Keratinocyte (primary cell): ENCODE measurements at regions not wholly inside any gene's neighbourhood (a gene's known extent, or its start where the extent isn't known, plus 50 kb on each side); places are given as distances from the start of the nearest gene placed in this dataset.

Experiments
- DNase-seq: peaks from one replicate; pipeline ENCODE4 v3.0.0-alpha.2; 2011; ENCODE audit warnings: low read depth, missing footprints, low spot score
- FAIRE-seq: peaks from 2 replicates; lab custom pipeline; 2011; peaks lifted over from hg19 to GRCh38; lab: Jason Lieb, UNC
- H2AFZ ChIP-seq: 2 replicates; pipeline ENCODE4 v1.6.0; 2012; ENCODE audit warnings: low read length, control low read depth, inconsistent platforms; ENCODE audit not compliant: control insufficient read depth
- H3K27ac ChIP-seq: 2 replicates; pipeline ENCODE4 v1.5.1; 2011; ENCODE audit warnings: low read length; ENCODE audit not compliant: control insufficient read depth, insufficient read depth
- H3K27me3 ChIP-seq: 3 replicates; pipeline ENCODE4 v1.6.0; 2011; ENCODE audit warnings: low read length; ENCODE audit not compliant: control insufficient read depth, insufficient read depth; ENCODE audit errors: extremely low read depth
- H3K36me3 ChIP-seq, 2 experiments: 2 replicates in 1 of 2; 3 replicates in 1 of 2; pipeline ENCODE4 v1.5.1; 2011; ENCODE audit warnings: low read length in 2 of 2, mild to moderate bottlenecking in 1 of 2; ENCODE audit not compliant: control insufficient read depth in 2 of 2, insufficient read depth in 2 of 2; ENCODE audit errors: extremely low read depth in 1 of 2
- H3K4me1 ChIP-seq: 3 replicates; pipeline ENCODE4 v1.5.1; 2011; ENCODE audit warnings: low read length; ENCODE audit not compliant: control insufficient read depth, insufficient read depth; ENCODE audit errors: extremely low read depth
- H3K4me2 ChIP-seq: 3 replicates; pipeline ENCODE4 v1.6.0; 2011; ENCODE audit warnings: low read depth, low read length; ENCODE audit not compliant: control insufficient read depth, insufficient read depth; ENCODE audit errors: extremely low read depth
- H3K4me3 ChIP-seq, 3 experiments: fragments of 200-600 bp in 1 of 3; sonication (generic) in 1 of 3; 2 replicates in 2 of 3; 3 replicates in 1 of 3; pipeline ENCODE4 v1.5.1; 2011 to 2016; ENCODE audit warnings: low read length in 3 of 3, mild to moderate bottlenecking in 3 of 3, control low read depth in 2 of 3, inconsistent platforms in 1 of 3, low read depth in 1 of 3, mixed read lengths in 1 of 3, mixed run types in 1 of 3, moderate library complexity in 1 of 3; ENCODE audit not compliant: control insufficient read depth in 2 of 3, insufficient read depth in 2 of 3; ENCODE audit errors: extremely low read depth in 1 of 3
- H3K79me2 ChIP-seq: 2 replicates; pipeline ENCODE4 v1.6.0; 2012; ENCODE audit warnings: low read length; ENCODE audit not compliant: control insufficient read depth, insufficient read depth
- H3K9ac ChIP-seq: 3 replicates; pipeline ENCODE4 v1.6.0; 2011; ENCODE audit warnings: low read length; ENCODE audit not compliant: control insufficient read depth, insufficient read depth; ENCODE audit errors: extremely low read depth
- H3K9me1 ChIP-seq: 3 replicates; pipeline ENCODE4 v1.6.0; 2011; ENCODE audit warnings: low read length; ENCODE audit not compliant: control insufficient read depth, insufficient read depth; ENCODE audit errors: extremely low read depth
- H3K9me3 ChIP-seq: 2 replicates; pipeline ENCODE4 v1.5.1; 2012; ENCODE audit warnings: low read depth, low read length; ENCODE audit not compliant: control insufficient read depth
- H4K20me1 ChIP-seq: 3 replicates; pipeline ENCODE4 v1.6.0; 2011; ENCODE audit warnings: low read length; ENCODE audit not compliant: control insufficient read depth, insufficient read depth; ENCODE audit errors: extremely low read depth
- CTCF ChIP-seq, 3 experiments: IDR thresholded peaks in 1 of 3; conservative IDR thresholded peaks in 1 of 3; optimal IDR thresholded peaks in 1 of 3; 2 replicates in 2 of 3; 3 replicates in 1 of 3; pipeline versions ENCODE3 to v1.5.1; 2011; ENCODE audit warnings: low read length in 3 of 3, mild to moderate bottlenecking in 3 of 3, moderate library complexity in 2 of 3, control low read depth in 1 of 3, inconsistent platforms in 1 of 3; ENCODE audit not compliant: insufficient read depth in 2 of 3; ENCODE audit errors: extremely low read depth in 1 of 3
- EZH2 ChIP-seq: IDR thresholded peaks from one replicate; pipeline ENCODE4 v1.6.1; 2012; ENCODE audit warnings: inconsistent platforms, mild to moderate bottlenecking, low read length, moderate library complexity
- dilution Hi-C: fragments of 300-500 bp; cut with MboI; formaldehyde crosslinking; loops from one replicate; pipeline ENCODE4 v1.7.0; 2020; ENCODE audit warnings: low sequenced_read_pairs; ENCODE audit not compliant: extremely low pct_ligation_motif_present

DNA sequence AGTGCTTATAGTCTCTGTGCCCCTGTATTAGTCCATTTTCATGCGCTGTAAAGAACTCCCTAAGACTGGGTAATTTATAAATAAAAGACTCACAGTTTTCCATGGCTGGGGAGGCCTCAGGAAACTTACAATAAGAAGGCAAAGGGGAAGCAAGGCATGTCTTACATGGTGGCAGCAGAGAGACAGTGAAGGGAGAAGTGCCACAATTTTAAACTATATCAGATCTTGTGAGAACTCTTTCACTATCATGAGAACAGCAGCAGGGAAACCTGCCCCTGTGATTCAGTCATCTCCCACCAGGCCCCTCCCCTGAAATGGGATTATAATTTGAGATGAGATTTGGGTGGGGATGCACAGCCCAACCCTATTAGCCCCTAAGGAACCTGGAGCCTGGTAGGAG is 243.2 kb downstream of the EDEM1 start:
- H3K36me3 ChIP-seq = no peaks in the 10 kb centered on the region
- DNase-seq (no peak), FAIRE-seq (no peak)
- dilution Hi-C loops = no loop called here
- H3K9me1 ChIP-seq = no peaks in the 10 kb centered on the region
- H3K4me2 ChIP-seq = no peak overlapping the region
- no peaks in the 10 kb centered on the region for H3K27me3 ChIP-seq
- no peaks in the 10 kb centered on the region for H4K20me1 ChIP-seq
- H3K9ac ChIP-seq = no peak overlapping the region
- H3K4me3 ChIP-seq = no peak overlapping the region
- no peak overlapping the region for H3K27ac ChIP-seq
- H3K9me3 ChIP-seq = no peaks in the 10 kb centered on the region
- H3K4me1 ChIP-seq = no peaks in the 10 kb centered on the region
- H2AFZ ChIP-seq = no peak overlapping the region
- TF ChIP-seq EZH2 = no peak
- TF ChIP-seq CTCF (optimal IDR thresholded peaks at IDR 0.05 in 1 of 3, IDR thresholded peaks at IDR 0.05 in 1 of 3, conservative IDR thresholded peaks at IDR 0.05 in 1 of 3; ENCODE audit: extremely low read depth in 1 of 3, insufficient read depth in 2 of 3, low read length in 3 of 3) = no peak
- no peaks in the 10 kb centered on the region for H3K79me2 ChIP-seq

DNA sequence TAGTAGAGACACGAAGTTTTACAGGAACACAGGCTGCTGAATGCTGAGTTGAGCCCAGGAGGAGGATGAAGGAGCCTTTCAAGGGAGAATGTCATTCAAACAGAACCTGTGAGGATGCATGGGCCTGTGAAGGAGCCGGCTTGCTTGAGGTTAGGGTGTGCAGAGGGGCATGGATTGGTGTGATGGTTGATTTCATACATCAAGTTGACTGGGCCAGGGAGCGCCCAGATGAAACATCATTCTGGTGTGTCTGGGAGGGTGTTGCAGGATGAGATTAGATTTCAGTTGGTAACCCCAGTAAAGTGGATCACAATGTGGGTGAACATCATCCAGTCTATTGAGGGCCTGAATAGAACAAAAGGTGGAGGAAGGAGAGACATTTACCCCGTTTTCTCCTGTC is 243.6 kb downstream of the EDEM1 start:
- FAIRE-seq = no peak
- H4K20me1 ChIP-seq = no peaks in the 10 kb centered on the region
- H3K36me3 ChIP-seq = no peaks in the 10 kb centered on the region
- no peaks in the 10 kb centered on the region for H3K9me3 ChIP-seq
- no peaks in the 10 kb centered on the region for H3K27me3 ChIP-seq
- DNase-seq = no peak
- no peaks in the 10 kb centered on the region for H3K4me1 ChIP-seq
- H3K9ac ChIP-seq = no peak overlapping the region
- H3K9me1 ChIP-seq = no peaks in the 10 kb centered on the region
- H3K4me3 ChIP-seq = no peak overlapping the region
- no peaks in the 10 kb centered on the region for H3K79me2 ChIP-seq
- TF ChIP-seq EZH2 (no peak), CTCF (optimal IDR thresholded peaks at IDR 0.05 in 1 of 3, IDR thresholded peaks at IDR 0.05 in 1 of 3, conservative IDR thresholded peaks at IDR 0.05 in 1 of 3; ENCODE audit: extremely low read depth in 1 of 3, insufficient read depth in 2 of 3, low read length in 3 of 3) (no peak)
- dilution Hi-C loops = no loop called here
- H3K4me2 ChIP-seq = no peak overlapping the region
- H2AFZ ChIP-seq = no peak overlapping the region
- no peak overlapping the region for H3K27ac ChIP-seq
